ENCODE measurements at regions not wholly inside any gene's neighbourhood (a gene's known extent, or its start where the extent isn't known, plus 50 kb on each side); places are given as distances from the start of the nearest gene placed in this dataset.
"Not testable (repeated sequence)": the region's sequence is repeated elsewhere in the genome, so short reads cannot be mapped to it uniquely, and the experiment has no call there.

DNA sequence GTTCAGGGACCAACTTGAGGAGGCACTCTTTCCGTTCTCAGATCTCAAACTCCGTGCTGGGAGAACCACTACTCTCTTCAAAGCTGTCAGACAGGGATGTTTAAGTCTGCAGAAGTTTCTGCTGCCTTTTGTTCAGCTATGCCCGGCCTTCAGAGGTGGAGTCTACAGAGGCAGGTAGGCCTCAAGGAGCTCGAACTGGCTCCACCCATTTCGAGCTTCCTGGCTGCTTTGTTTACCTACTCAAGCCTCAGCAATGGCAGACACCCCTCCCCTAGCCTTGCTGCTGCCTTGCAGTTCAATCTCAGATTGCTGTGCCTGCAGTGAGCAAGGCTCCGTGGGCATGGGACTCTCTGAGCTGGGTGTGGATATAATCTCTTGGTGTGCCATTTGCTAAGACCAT, 108.2 kb downstream of the DHRS2 start:
- TF ChIP-seq, protein P1, sequence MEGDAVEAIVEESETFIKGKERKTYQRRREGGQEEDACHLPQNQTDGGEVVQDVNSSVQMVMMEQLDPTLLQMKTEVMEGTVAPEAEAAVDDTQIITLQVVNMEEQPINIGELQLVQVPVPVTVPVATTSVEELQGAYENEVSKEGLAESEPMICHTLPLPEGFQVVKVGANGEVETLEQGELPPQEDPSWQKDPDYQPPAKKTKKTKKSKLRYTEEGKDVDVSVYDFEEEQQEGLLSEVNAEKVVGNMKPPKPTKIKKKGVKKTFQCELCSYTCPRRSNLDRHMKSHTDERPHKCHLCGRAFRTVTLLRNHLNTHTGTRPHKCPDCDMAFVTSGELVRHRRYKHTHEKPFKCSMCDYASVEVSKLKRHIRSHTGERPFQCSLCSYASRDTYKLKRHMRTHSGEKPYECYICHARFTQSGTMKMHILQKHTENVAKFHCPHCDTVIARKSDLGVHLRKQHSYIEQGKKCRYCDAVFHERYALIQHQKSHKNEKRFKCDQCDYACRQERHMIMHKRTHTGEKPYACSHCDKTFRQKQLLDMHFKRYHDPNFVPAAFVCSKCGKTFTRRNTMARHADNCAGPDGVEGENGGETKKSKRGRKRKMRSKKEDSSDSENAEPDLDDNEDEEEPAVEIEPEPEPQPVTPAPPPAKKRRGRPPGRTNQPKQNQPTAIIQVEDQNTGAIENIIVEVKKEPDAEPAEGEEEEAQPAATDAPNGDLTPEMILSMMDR (conservative IDR thresholded peaks at IDR 0.05; ENCODE audit: low read depth, low read length) = not testable (repeated sequence)
- TF ChIP-seq EZH2 (IDR thresholded peaks at IDR 0.05; ENCODE audit: borderline replicate concordance, low read depth, low read length, poor library complexity, severe bottlenecking) = not testable (repeated sequence)

All from A673 (cell line).